WTC11 (cell line): ENCODE measurements at regions not wholly inside any gene's neighbourhood (a gene's known extent, or its start where the extent isn't known, plus 50 kb on each side); places are given as distances from the start of the nearest gene placed in this dataset.

Source experiments
- ATAC-seq: fragments of 200-7000 bp; cut with Tn5 transposase; 2 replicates; pipeline ENCODE4 v1.10.0; 2021; ENCODE audit warnings: mild to moderate bottlenecking, moderate library complexity
- CTCF ChIA-PET: fragments of 300-600 bp; sonication (Branson Sonifier 250); formaldehyde crosslinking; loops from one replicate; lab custom pipeline; 2021; ENCODE audit warnings: antibody characterized with exemption; lab: Charles Lee
- POLR2A ChIA-PET: fragments of 350-600 bp; sonication (Branson Sonifier 250); formaldehyde crosslinking; loops from one replicate; lab custom pipeline; 2021; ENCODE audit warnings: antibody characterized with exemption; lab: Charles Lee
- DNase-seq: peaks from one replicate; pipeline ENCODE4 v3.0.0; 2021; ENCODE audit warnings: low spot score
- H3K27ac Mint-ChIP-seq: 2 replicates; pipeline ENCODE4 v1.8.0; 2021; ENCODE audit warnings: mixed read lengths
- H3K27me3 Mint-ChIP-seq: 2 replicates; pipeline ENCODE4 v1.8.0; 2021; ENCODE audit warnings: low read depth, mild to moderate bottlenecking, moderate library complexity, mixed read lengths
- H3K36me3 Mint-ChIP-seq: 2 replicates; pipeline ENCODE4 v1.8.0; 2021; ENCODE audit warnings: mixed read lengths
- H3K4me1 Mint-ChIP-seq: 2 replicates; pipeline ENCODE4 v1.8.0; 2022; ENCODE audit warnings: mixed read lengths
- H3K4me3 Mint-ChIP-seq: 2 replicates; pipeline ENCODE4 v1.8.0; 2021; ENCODE audit warnings: mild to moderate bottlenecking, moderate library complexity, mixed read lengths
- H3K9me3 Mint-ChIP-seq: 2 replicates; pipeline ENCODE4 v1.8.0; 2021; ENCODE audit warnings: mixed read lengths
- CBFB ChIP-seq: sonication (generic); formaldehyde crosslinking; IDR thresholded peaks from 2 replicates; pipeline ENCODE4 v1.8.1; 2022; ENCODE audit warnings: mild to moderate bottlenecking, low read depth, missing genetic modification reagents
- E2F4 ChIP-seq: sonication (generic); formaldehyde crosslinking; IDR thresholded peaks from 2 replicates; pipeline ENCODE4 v1.8.1; 2022; ENCODE audit warnings: low read depth, mild to moderate bottlenecking, moderate library complexity, missing genetic modification reagents, borderline replicate concordance
- HMGA2 ChIP-seq: fragments of 250-450 bp; sonication (Bioruptor Pico); IDR thresholded peaks from 2 replicates; pipeline ENCODE4 v1.4.0; 2021; ENCODE audit warnings: mild to moderate bottlenecking, moderate library complexity
- KAT7 ChIP-seq: sonication (generic); formaldehyde crosslinking; IDR thresholded peaks from 2 replicates; pipeline ENCODE4 v1.8.1; 2023; ENCODE audit warnings: missing genetic modification reagents, mild to moderate bottlenecking, borderline replicate concordance
- MLX ChIP-seq: sonication (generic); formaldehyde crosslinking; IDR thresholded peaks from 2 replicates; pipeline ENCODE4 v1.8.1; 2023; ENCODE audit warnings: mild to moderate bottlenecking, missing genetic modification reagents, moderate library complexity
- NFE2L1 ChIP-seq: sonication (generic); formaldehyde crosslinking; IDR thresholded peaks from 2 replicates; pipeline ENCODE4 v1.8.1; 2023; ENCODE audit warnings: missing genetic modification reagents
- PREB ChIP-seq: sonication (generic); formaldehyde crosslinking; IDR thresholded peaks from 2 replicates; pipeline ENCODE4 v1.8.1; 2022; ENCODE audit warnings: mild to moderate bottlenecking, missing genetic modification reagents, moderate library complexity, borderline replicate concordance
- TCF7 ChIP-seq: sonication (generic); formaldehyde crosslinking; IDR thresholded peaks from 2 replicates; pipeline ENCODE4 v1.8.0; 2022; ENCODE audit warnings: mild to moderate bottlenecking, low read depth, missing genetic modification reagents, moderate library complexity
- TEAD4 ChIP-seq: sonication (generic); formaldehyde crosslinking; IDR thresholded peaks from 2 replicates; pipeline ENCODE4 v1.8.0; 2022; ENCODE audit warnings: mild to moderate bottlenecking, missing genetic modification reagents
- ZNF416 ChIP-seq: fragments of 250-450 bp; sonication (Bioruptor Pico); IDR thresholded peaks from 2 replicates; pipeline ENCODE4 v1.9.0; 2021; ENCODE audit warnings: mild to moderate bottlenecking, inconsistent platforms
- ZNF425 ChIP-seq: fragments of 250-450 bp; sonication (Bioruptor Pico); conservative IDR thresholded peaks from 2 replicates; pipeline ENCODE4 v1.9.0; 2021; ENCODE audit warnings: mild to moderate bottlenecking
- ZSCAN18 ChIP-seq: fragments of 250-450 bp; sonication (Bioruptor Pico); IDR thresholded peaks from 2 replicates; pipeline ENCODE4 v2.1.2; 2022; ENCODE audit warnings: mild to moderate bottlenecking, moderate library complexity

- no peak for TF ChIP-seq PREB
- TF ChIP-seq MLX (CRISPR knock-in tag) = no peak
- TF ChIP-seq E2F4 (CRISPR knock-in tag) = no peak
Measured at GRCh38 chr10:64329510-64329909, 808.3 kb downstream of the REEP3 start (continued).

- Mint-ChIP-seq H3K9me3 (peaks cover 12% of the 10 kb centered on the region), H3K27me3 (no peaks in the 10 kb centered on the region), H3K27ac (no peak overlapping the region; the same call in 1 of the 2 replicates), H3K36me3 (peaks cover 2% of the 10 kb centered on the region; the same call in 1 of the 2 replicates), H3K4me1 (peaks cover 8% of the 10 kb centered on the region), H3K4me3 (no peak overlapping the region)
- no peak for TF ChIP-seq HMGA2 (CRISPR knock-in tag)
- no peak for TF ChIP-seq E2F4 (CRISPR knock-in tag)
- TF ChIP-seq ZNF425 (CRISPR knock-in tag) = no peak
- no peak for TF ChIP-seq KAT7 (CRISPR knock-in tag)
- TF ChIP-seq NFE2L1 (CRISPR knock-in tag) = no peak
- no peak for TF ChIP-seq MLX (CRISPR knock-in tag)
- no peak for TF ChIP-seq ZNF416 (CRISPR knock-in tag)
- no peak for TF ChIP-seq TCF7 (CRISPR knock-in tag)
- TF ChIP-seq CBFB (CRISPR knock-in tag) = no peak
- no peak for TF ChIP-seq TEAD4 (CRISPR knock-in tag)
- no peak for TF ChIP-seq ZSCAN18 (CRISPR knock-in tag)
- ATAC-seq = no peak
- DNase-seq = no peak
- ChIA-PET POLR2A (no interaction called here), CTCF (no interaction called here)
Measured at GRCh38 chr10:64332551-64332950, 811.4 kb downstream of the REEP3 start.

- CTCF ChIA-PET = no interaction called here
- POLR2A ChIA-PET = no interaction called here
- H3K27me3 Mint-ChIP-seq = no peaks in the 10 kb centered on the region
- no peak overlapping the region for H3K4me3 Mint-ChIP-seq
- H3K27ac Mint-ChIP-seq = no peak overlapping the region
- H3K9me3 Mint-ChIP-seq = peaks cover 11% of the 10 kb centered on the region
- H3K4me1 Mint-ChIP-seq = peaks cover 8% of the 10 kb centered on the region
- no peak for ATAC-seq
- TF ChIP-seq NFE2L1 (CRISPR knock-in tag) (no peak), KAT7 (CRISPR knock-in tag) (no peak)
- no peaks in the 10 kb centered on the region for H3K36me3 Mint-ChIP-seq
- no peak for DNase-seq
Measured at GRCh38 chr10:64334084-64334483, 812.9 kb downstream of the REEP3 start.
